GM18519 (cell line): ENCODE measurements at regions not wholly inside any gene's neighbourhood (a gene's known extent, or its start where the extent isn't known, plus 50 kb on each side); places are given as distances from the start of the nearest gene placed in this dataset.
"Not testable (repeated sequence)": the region's sequence is repeated elsewhere in the genome, so short reads cannot be mapped to it uniquely, and the experiment has no call there.

Experiments
- ATAC-seq: cut with Tn5 transposase; IDR thresholded peaks from one replicate; pipeline ENCODE4 v1.9.1; 2021; ENCODE audit warnings: mild to moderate bottlenecking, moderate library complexity; ENCODE audit not compliant: unreplicated experiment, low FRiP score

- ATAC-seq = no peak
Observed at GRCh38 chr3:72088486-72089025, 303.6 kb upstream of the PROK2 start.

- ATAC-seq = no peak
Observed at GRCh38 chr3:72087420-72087819, 302.5 kb upstream of the PROK2 start.

- ATAC-seq = no peak
Observed at GRCh38 chr3:72086743-72087087, 301.8 kb upstream of the PROK2 start.

DNA sequence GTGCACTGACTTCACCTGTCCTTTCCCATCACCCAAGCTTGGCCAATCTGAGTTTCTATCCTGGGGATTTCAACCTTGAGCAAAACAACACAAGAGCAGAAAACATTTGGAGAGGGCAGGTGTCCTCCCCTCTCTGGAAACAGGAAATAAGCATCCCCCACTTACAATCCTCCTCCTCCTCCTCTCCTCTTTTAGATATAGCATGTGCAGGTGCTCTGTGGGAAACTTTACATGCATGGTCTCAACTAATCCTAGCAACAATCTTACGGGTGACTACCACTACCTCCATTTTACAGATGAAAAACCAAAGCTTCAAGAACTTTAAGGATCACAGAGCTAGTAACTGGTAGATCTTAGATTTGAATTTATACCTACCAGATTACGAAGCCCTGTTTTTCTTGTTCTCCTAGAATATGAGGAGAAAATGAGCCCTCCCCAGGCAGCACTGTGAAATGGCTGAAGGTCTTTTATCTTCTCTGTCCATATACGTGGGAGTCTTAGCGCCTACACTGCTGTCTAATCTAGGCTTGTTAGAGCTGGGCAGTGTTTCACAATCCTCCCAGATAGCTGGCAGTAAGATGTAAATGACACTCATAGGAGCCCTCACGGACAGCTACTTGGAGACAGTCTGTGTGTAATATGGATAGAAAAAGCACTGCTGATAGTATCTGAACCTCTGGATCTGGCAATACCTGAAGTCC, 301.2 kb upstream of the PROK2 start:
- no peak for ATAC-seq

- no peak for ATAC-seq
Observed at GRCh38 chr3:72085036-72085435, 300.1 kb upstream of the PROK2 start.

- ATAC-seq = no peak
Observed at GRCh38 chr3:72082776-72083462, 298.0 kb upstream of the PROK2 start.

DNA sequence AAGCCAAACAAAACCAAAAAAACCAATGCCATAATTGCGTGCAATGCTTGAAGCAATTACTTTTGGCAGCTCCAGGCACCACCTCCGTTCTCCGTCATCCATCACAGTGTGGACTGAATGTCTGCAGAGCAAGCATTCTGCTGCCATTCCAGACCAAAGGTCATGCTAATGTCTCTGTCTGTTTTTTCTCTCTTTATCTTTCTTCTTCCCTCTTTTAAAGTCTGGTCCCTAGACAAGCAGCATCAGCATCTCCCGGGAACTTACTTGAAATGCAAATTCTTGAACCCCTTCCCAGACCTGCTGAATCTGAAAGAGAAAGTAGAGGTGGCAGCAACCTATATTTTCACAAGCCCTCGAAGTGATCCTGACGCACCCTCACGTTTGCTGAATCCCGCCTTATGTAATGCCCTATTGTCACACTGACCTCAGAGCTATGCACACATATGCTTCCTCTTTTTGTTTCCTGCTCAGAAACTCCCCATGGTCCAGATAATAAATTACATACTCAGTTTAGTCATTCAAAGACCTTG, 297.3 kb upstream of the PROK2 start:
- peak; percentile 52 for ATAC-seq

- ATAC-seq = no peak
Observed at GRCh38 chr3:72081471-72082185, 296.7 kb upstream of the PROK2 start.

- no peak for ATAC-seq
Observed at GRCh38 chr3:72080800-72081199, 295.9 kb upstream of the PROK2 start.

DNA sequence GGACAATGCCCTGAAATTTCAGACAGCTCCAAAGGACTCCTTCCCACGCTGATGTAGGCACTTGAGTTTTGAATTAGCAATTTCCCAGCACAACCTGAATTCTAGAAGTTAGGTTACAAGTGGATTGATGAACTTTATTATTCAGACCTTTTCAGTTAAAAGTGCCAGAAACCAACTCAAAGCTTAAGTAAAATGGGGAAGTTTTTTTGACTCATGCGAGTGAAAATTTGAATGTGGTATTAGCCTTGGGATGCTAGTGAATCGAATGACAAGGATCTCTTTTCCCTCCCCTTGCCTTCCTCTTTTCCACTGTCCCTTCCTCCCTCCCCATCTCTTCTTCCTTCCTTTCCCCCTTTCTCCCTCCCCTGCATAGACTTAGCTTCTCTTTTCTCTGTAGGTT, 295.1 kb upstream of the PROK2 start:
- no peak for ATAC-seq

DNA sequence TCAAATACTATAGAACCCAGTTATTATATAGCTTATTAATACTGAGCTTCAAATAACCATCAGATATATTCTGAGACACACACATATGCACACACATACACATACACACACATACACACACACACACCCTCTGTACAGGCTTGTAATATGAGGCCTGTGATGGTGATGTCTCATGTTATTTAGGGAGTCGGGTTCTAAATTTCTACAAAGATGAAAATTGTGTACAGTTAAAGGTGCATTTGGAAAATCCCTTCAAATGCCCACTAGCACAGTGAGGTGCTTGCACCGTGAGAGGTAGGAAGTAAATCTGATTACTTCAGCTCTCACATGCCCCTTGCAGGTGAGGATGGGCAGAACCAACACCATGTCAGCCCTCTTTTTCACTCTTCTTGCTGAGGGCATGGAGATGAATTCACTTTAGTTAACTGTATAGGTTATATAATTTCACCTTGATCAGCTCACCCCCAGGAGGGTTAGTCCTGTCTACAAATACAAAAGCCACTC, 294.5 kb upstream of the PROK2 start:
- ATAC-seq = no peak

DNA sequence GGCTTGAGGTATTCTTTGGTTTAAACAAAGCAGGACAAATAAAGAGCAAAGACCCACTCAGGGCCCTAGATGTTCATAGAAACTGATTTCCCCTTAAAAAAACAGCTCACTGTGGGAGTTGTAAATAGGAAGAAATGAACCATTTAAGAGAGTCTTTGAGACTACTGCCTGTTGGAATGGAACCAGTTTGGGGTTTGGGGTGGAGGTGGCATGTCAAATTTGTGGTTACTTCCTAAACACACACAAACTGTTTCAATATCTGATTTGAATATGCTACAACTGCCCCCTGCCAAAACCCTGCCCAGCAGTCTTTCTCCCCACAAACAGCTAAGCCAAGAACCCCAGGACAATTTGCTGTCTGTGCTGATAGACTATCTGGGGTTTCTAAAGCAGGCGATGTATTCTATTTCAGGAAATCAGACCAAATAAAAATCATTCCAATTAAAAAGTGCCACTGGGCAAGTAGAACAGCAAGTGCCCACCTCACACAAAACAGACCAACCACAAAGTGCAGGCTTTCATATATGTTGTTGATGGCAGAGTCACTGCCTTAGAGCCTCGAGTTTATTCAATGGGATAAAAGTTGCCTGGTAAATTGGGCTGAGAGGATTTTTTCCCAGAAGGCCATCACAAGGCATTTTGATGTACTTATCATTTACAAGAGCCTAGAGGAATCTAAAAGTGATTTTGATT, 293.9 kb upstream of the PROK2 start:
- ATAC-seq = no peak

DNA sequence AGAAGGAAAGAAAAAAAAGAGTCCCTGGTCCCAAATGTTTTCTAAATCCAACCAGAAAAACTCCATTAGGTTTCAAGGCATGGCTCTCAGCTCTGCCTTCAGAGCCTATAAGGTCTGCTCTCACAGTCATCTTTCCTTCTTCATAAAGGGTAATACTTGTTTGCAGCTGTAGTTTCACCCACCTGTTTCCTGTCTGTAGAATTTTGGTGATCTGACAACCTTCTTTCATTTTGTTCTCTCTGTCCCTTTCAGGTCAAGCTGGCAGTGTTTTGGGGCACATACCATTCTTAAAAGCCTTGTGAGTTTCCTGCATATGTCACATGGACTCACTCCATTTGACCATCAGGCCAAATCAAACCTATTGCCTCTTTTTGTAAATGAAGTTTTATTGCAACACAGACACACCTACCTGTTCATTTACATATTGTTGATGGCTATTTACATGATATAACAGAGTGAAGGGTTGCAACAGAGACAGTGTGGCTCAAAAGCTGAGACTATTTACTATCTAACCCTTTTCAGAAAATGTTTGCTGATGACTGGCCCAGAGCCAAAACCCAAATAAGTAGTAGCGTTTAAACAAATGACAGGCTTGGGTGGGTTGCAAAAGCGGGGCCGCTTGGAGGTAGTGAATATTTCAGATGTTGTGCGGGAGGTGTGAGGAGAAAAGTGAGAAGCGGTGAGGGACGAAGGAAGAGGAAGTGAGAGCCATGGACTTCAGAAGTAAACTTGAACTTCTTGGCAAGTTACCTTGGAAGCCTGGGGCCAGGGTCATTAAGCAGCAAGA, 292.7 kb upstream of the PROK2 start:
- no peak for ATAC-seq

GRCh38 chr3:72075848-72076247, 290.9 kb upstream of the PROK2 start:
- not testable (repeated sequence) for ATAC-seq

GRCh38 chr3:72071624-72072023, 286.7 kb upstream of the PROK2 start:
- ATAC-seq = no peak

GRCh38 chr3:72070005-72070404, 285.1 kb upstream of the PROK2 start:
- no peak for ATAC-seq

DNA sequence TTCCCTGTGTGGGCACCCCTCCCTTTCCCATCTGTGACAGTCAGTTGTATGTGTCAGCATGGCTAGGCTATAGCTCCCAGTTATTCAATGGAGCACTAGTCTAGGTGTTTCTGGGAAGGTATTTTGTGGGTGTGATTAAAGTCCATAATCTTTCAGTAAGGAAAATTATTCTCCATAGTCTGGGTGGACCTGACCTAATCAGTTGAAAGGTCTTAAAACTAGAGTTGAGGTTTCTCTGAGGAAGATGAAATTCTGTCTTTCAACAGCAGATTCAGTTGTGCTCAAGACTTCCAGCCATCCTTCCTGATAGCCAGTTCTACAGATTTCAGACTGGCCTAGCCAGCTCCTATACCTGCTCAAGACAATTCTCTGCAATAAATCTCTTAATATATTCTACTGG, 284.6 kb upstream of the PROK2 start:
- no peak for ATAC-seq

DNA sequence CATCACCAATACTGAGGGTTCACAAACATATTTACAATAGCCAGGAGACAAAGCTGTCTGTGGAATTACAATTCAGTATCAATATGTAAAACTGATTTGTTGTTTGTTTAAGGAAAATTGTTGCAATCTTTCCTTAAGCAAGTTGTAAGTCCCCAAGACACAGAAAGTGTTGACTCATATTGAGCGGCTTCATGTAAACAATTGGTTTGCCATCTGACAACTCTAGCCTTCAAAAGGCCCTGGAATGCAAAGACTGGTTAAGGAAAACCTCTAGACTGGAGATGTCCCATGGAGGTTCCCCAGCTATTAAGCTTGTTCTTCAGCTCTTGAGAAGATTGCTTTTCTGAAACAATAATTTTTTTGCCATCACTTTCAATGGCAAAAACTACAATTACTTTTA, 283.7 kb upstream of the PROK2 start:
- no peak for ATAC-seq

GRCh38 chr3:72067721-72068120, 282.8 kb upstream of the PROK2 start:
- no peak for ATAC-seq
